Caco-2 (cell line): ENCODE measurements at regions not wholly inside any gene's neighbourhood (a gene's known extent, or its start where the extent isn't known, plus 50 kb on each side); places are given as distances from the start of the nearest gene placed in this dataset.

Experiments used
- BruUV-seq: library from RNA; stranded (reverse); fragments of 400-500 nt; replicated peaks from 2 replicates; lab custom pipeline; 2021; lab: Mats Ljungman, UMichigan
- CTCF ChIA-PET: fragments of 300-600 bp; sonication (Branson Sonifier 250); formaldehyde crosslinking; loops from one replicate; lab custom pipeline; 2022; ENCODE audit warnings: antibody characterized with exemption; lab: Charles Lee
- POLR2A ChIA-PET: fragments of 300-600 bp; sonication (Branson Sonifier 250); formaldehyde crosslinking; loops from one replicate; lab custom pipeline; 2022; ENCODE audit warnings: antibody characterized with exemption; lab: Charles Lee
- DNase-seq, 2 experiments: peaks; one replicate each; pipeline versions ENCODE4 v3.0.0 to v3.0.0-alpha.2; 2020 to 2022
- H3K27me3 ChIP-seq: replicated peaks from 2 replicates; pipeline ENCODE4 v1.6.0; 2011; ENCODE audit warnings: low read length; ENCODE audit not compliant: control insufficient read depth, insufficient read depth
- H3K36me3 ChIP-seq: 2 replicates; pipeline ENCODE4 v1.5.1; 2011; ENCODE audit warnings: low read length; ENCODE audit not compliant: control insufficient read depth, insufficient read depth
- H3K4me1 ChIP-seq: fragments of 250-450 bp; sonication (Bioruptor Pico); 2 replicates; pipeline ENCODE4 v1.5.1; 2020; ENCODE audit warnings: mild to moderate bottlenecking
- H3K4me3 ChIP-seq: 2 replicates; pipeline ENCODE4 v1.5.1; 2011; ENCODE audit warnings: low read depth, mild to moderate bottlenecking, control low read depth, low read length
- H3K9me3 ChIP-seq: fragments of 250-450 bp; sonication (Bioruptor Pico); 2 replicates; pipeline ENCODE4 v1.5.1; 2020; ENCODE audit warnings: mild to moderate bottlenecking, moderate library complexity
- H3K27ac Mint-ChIP-seq: one replicate; pipeline ENCODE4 v1.8.0; 2022; ENCODE audit warnings: mixed read lengths; ENCODE audit not compliant: unreplicated experiment
- H3K27me3 Mint-ChIP-seq: one replicate; pipeline ENCODE4 v1.8.0; 2022; ENCODE audit warnings: mixed read lengths; ENCODE audit not compliant: insufficient read depth, unreplicated experiment
- H3K36me3 Mint-ChIP-seq: one replicate; pipeline ENCODE4 v1.8.0; 2022; ENCODE audit warnings: mild to moderate bottlenecking, mixed read lengths; ENCODE audit not compliant: insufficient read depth, unreplicated experiment
- H3K4me1 Mint-ChIP-seq: one replicate; pipeline ENCODE4 v1.8.0; 2022; ENCODE audit warnings: low read depth, mixed read lengths; ENCODE audit not compliant: unreplicated experiment
- H3K4me3 Mint-ChIP-seq: one replicate; pipeline ENCODE4 v1.8.0; 2022; ENCODE audit warnings: mild to moderate bottlenecking, moderate library complexity, mixed read lengths; ENCODE audit not compliant: unreplicated experiment
- H3K9me3 Mint-ChIP-seq: one replicate; pipeline ENCODE4 v1.8.0; 2022; ENCODE audit warnings: mixed read lengths; ENCODE audit not compliant: unreplicated experiment
- intact Hi-C: fragments of 100-400 bp; cut with micrococcal nuclease; formaldehyde crosslinking; loops from one replicate; pipeline ENCODE4 v1.10.0; 2022; ENCODE audit not compliant: unreplicated experiment
- TF ChIP-seq, protein P1 (sequence below), 2 experiments: fragments of 200-600 bp in 1 of 2; IDR thresholded peaks; 1 replicate in 1 of 2; 2 replicates in 1 of 2; pipeline versions ENCODE4 v1.5.1 to v1.8.0; 2011 to 2022; ENCODE audit warnings: antibody characterized with exemption in 1 of 2, control low read depth in 1 of 2, inconsistent platforms in 1 of 2, low read depth in 1 of 2, low read length in 1 of 2, mild to moderate bottlenecking in 1 of 2, moderate library complexity in 1 of 2; ENCODE audit not compliant: insufficient read depth in 1 of 2, severe bottlenecking in 1 of 2, unreplicated experiment in 1 of 2

DNA sequence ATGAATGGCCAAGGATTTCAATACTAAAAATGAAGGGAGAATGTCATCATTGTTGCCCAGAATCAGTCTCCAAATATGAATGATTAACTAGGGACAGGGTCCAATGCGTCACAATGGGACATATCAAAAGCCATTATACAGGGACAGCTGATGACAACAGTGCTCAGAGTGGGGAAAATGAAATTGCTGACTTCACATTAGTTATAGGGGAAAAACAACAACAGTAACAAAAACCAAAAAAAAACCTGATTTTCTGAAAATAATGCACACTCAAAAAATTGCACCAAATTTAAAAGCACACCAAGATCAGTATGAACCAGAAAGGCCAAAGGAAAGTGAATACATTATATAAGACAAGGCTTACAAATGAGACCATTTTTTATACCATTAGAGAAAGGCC, 353.2 kb upstream of the SOX5 start:
- no peaks in the 10 kb centered on the region for H3K27me3 Mint-ChIP-seq
- POLR2A ChIA-PET, result no interaction called here
- peaks cover 7% of the 10 kb centered on the region for H3K4me1 Mint-ChIP-seq
- no peak overlapping the region for H3K4me3 Mint-ChIP-seq
- TF ChIP-seq, protein P1, sequence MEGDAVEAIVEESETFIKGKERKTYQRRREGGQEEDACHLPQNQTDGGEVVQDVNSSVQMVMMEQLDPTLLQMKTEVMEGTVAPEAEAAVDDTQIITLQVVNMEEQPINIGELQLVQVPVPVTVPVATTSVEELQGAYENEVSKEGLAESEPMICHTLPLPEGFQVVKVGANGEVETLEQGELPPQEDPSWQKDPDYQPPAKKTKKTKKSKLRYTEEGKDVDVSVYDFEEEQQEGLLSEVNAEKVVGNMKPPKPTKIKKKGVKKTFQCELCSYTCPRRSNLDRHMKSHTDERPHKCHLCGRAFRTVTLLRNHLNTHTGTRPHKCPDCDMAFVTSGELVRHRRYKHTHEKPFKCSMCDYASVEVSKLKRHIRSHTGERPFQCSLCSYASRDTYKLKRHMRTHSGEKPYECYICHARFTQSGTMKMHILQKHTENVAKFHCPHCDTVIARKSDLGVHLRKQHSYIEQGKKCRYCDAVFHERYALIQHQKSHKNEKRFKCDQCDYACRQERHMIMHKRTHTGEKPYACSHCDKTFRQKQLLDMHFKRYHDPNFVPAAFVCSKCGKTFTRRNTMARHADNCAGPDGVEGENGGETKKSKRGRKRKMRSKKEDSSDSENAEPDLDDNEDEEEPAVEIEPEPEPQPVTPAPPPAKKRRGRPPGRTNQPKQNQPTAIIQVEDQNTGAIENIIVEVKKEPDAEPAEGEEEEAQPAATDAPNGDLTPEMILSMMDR (IDR thresholded peaks at IDR 0.05; ENCODE audit: insufficient read depth in 1 of 2, low read depth in 1 of 2, low read length in 1 of 2, severe bottlenecking in 1 of 2, unreplicated experiment in 1 of 2), result no peak
- H3K36me3 Mint-ChIP-seq, result no peaks in the 10 kb centered on the region
- H3K36me3 ChIP-seq, result no peaks in the 10 kb centered on the region
- intact Hi-C loops, result no loop called here
- no TSS peak for BruUV-seq
- no peak overlapping the region for H3K27ac Mint-ChIP-seq
- H3K4me3 ChIP-seq, result no peak overlapping the region
- H3K27me3 ChIP-seq, result no peaks in the 10 kb centered on the region
- no peaks in the 10 kb centered on the region for H3K9me3 ChIP-seq
- CTCF ChIA-PET, result no interaction called here
- no peak for DNase-seq
- H3K9me3 Mint-ChIP-seq, result no peaks in the 10 kb centered on the region
- no peaks in the 10 kb centered on the region for H3K4me1 ChIP-seq

DNA sequence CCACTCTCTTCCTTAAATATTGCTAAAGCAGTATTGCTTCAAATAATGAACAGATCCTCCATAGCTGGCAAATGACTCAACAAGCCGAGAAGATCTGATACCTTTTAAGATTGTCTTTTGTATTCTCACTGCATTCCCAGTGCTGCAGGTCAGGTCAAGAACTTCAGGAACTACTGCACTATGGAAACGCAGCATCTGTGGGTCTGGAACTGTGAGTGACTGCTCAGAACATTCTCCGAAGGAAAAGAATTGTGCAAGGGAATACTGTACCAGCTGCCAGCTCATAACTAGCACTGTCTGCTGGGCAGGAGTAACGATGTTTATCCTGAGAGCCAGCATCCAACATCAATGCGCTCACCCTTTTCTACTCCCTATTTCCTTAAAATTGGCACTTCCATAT, 348.0 kb upstream of the SOX5 start:
- Histone ChIP-seq H3K9me3 (no peaks in the 10 kb centered on the region), H3K27me3 (no peaks in the 10 kb centered on the region), H3K36me3 (no peaks in the 10 kb centered on the region), H3K4me1 (no peaks in the 10 kb centered on the region), H3K4me3 (no peak overlapping the region)
- TF ChIP-seq, protein P1 (IDR thresholded peaks at IDR 0.05; ENCODE audit: insufficient read depth in 1 of 2, low read depth in 1 of 2, low read length in 1 of 2, severe bottlenecking in 1 of 2, unreplicated experiment in 1 of 2), result no peak
- Mint-ChIP-seq H3K9me3 (no peaks in the 10 kb centered on the region), H3K27me3 (no peaks in the 10 kb centered on the region), H3K36me3 (no peaks in the 10 kb centered on the region), H3K4me3 (no peak overlapping the region), H3K4me1 (no peaks in the 10 kb centered on the region), H3K27ac (no peak overlapping the region)
- ChIA-PET POLR2A (no interaction called here), CTCF (no interaction called here)
- no peak for DNase-seq
- intact Hi-C loops, result no loop called here
- no TSS peak for BruUV-seq

DNA sequence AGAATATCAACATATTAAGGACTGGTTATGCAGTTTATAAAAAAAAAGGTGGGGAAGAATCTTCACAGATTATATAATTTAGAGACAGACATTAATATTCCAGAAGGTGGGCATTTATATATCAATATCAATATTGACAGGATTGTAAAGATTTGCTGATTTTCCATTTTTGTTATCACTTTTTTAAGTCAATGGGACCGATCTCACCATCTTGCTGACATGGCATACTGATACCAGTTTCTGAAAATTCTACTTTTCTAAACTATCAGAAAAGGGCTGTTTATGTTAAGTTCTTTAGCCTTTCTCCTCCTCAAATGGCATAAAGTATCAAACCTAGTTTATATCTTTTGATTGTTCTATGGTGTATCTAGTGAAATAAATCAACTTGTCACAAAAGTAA, 344.1 kb upstream of the SOX5 start:
- no peaks in the 10 kb centered on the region for H3K9me3 ChIP-seq
- H3K36me3 Mint-ChIP-seq, result no peaks in the 10 kb centered on the region
- H3K36me3 ChIP-seq, result no peaks in the 10 kb centered on the region
- intact Hi-C loops, result no loop called here
- no peak overlapping the region for H3K4me3 Mint-ChIP-seq
- H3K4me3 ChIP-seq, result no peak overlapping the region
- H3K9me3 Mint-ChIP-seq, result no peaks in the 10 kb centered on the region
- ChIA-PET POLR2A (no interaction called here), CTCF (no interaction called here)
- no TSS peak for BruUV-seq
- H3K4me1 Mint-ChIP-seq, result peaks cover 6% of the 10 kb centered on the region
- no peak overlapping the region for H3K27ac Mint-ChIP-seq
- H3K27me3 ChIP-seq, result no peaks in the 10 kb centered on the region
- no peaks in the 10 kb centered on the region for H3K4me1 ChIP-seq
- TF ChIP-seq, protein P1 (IDR thresholded peaks at IDR 0.05; ENCODE audit: insufficient read depth in 1 of 2, low read depth in 1 of 2, low read length in 1 of 2, severe bottlenecking in 1 of 2, unreplicated experiment in 1 of 2), result no peak
- DNase-seq, result no peak
- H3K27me3 Mint-ChIP-seq, result no peaks in the 10 kb centered on the region
